ENCODE measurements at regions not wholly inside any gene's neighbourhood (a gene's known extent, or its start where the extent isn't known, plus 50 kb on each side); places are given as distances from the start of the nearest gene placed in this dataset.
"Not testable (repeated sequence)": the region's sequence is repeated elsewhere in the genome, so short reads cannot be mapped to it uniquely, and the experiment has no call there.

DNA sequence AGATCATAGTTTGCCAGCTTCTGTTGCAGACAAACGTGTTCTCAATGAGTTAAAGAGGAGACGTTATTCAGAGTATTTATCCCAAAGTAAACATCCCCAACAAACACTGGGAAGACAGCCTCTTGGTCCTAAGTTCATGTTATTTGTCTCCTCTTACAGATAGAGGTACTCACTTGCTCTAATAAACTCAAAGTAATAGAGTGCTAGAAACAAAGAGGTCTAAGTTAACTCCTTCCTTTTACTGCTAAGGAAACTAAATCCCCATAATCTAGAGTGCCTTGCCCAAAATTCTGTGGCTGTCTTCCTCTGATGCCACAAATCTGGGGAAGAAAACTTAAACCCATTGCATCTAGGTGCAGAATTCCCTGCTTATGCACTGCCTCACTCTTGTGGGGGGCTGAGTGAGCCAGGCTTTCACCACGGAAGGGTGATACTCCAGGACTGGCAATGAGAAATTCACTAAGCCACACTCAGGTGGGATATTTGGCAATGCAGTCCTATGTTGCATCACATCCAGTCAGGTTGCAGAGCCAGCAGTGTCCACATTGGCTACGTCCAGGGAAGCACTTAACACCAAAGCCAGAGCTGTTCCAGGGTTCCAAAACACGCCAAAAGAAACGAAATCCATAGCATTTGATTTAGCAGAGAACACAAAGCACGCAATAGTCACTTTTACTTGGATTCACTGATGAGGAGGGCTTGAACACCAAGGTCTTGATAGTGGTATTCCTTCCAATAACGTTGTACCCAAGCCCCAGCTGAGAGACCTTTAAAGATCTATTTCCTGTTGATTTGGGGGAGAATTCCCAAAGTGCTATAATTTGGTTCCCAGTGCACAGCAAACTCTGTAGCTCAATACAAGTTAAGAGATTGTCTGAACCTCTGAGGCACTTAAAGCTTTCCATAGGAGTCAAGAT lies 81.0 kb upstream of the FOXQ1 start:
- DNase-seq (ENCODE audit: low read depth in 2 of 2), result no peak

DNA sequence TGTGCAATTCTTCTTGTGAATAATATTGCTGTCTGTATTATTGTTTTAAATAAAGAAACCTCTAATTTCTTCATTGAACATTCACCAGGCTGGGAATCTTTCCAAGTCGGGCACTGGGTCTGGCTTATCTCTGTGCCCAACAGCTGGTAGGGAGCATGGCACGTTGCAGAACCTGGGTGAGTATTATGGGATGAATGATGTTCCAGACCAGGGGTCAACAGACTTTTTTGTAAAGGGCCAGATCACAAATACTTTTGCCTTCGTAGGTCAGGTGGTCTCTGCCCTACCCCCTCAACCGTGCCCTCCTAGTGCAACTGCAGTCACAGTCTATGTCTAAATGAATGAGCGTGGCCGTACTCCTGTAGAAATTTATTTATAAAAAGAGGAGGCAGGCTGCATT lies 81.6 kb upstream of the FOXQ1 start:
- no peak for DNase-seq (ENCODE audit: low read depth in 2 of 2)

DNA sequence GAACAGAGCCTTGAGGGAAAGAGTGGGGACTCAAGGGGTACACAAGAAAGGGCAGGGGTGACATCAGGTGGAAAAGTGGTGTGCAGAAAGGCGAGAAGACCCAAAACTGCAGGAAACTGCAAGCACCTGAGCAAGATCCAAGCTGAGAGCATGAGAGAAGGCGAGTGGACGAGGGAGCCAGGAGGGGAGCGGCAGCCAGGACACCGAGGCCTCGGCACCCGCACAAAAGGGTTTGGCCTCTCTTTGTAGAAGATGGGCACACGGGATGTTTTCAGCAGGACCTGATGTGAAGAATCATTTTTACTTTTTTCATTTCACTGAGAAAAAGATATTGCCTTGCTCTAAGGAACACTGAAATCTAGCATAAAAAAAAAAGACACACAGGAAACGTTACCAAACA lies 82.1 kb upstream of the FOXQ1 start:
- DNase-seq (ENCODE audit: low read depth in 2 of 2), result no peak

DNA sequence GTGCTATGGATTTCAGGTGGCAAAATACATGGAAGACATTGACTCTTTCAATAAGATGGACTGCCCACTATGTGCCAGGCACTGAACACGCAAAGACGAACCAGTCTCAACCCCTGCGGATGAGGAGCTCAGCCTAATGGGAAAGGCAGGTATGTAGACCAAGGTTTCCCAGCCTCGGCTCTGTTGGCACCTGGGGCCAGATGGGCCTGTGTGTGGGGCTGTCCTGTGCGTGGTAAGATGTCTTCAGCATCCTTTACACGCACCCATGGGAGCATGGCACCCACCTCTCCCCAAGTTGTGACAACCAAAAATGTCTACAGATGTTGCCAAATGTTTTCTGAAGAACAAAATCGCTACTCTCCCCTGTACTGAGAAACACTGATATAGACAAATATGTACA lies 82.6 kb upstream of the FOXQ1 start:
- DNase-seq (ENCODE audit: low read depth in 2 of 2), result no peak

DNA sequence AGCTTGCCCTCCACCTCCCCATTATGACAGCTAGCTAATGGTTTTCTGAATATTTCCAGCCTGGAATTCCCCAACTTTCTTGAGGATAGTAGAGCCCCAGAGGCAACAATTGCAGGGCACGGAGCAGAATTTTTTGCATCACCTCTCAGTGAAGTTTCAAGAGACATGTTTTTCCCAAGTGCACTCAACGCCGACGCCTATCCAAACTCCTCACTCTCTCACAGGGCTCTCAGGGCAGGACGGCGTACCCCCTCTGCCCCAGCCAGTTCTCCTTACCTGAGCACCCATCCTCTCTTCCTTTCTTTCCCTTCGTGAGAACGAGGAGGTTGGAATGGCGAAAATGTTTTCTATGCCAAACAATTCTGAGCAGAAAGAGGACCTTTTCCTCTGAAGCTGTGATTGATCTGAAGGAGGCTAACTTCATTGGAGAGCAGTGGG lies 83.1 kb upstream of the FOXQ1 start:
- DNase-seq (ENCODE audit: low read depth in 2 of 2), result no peak

DNA sequence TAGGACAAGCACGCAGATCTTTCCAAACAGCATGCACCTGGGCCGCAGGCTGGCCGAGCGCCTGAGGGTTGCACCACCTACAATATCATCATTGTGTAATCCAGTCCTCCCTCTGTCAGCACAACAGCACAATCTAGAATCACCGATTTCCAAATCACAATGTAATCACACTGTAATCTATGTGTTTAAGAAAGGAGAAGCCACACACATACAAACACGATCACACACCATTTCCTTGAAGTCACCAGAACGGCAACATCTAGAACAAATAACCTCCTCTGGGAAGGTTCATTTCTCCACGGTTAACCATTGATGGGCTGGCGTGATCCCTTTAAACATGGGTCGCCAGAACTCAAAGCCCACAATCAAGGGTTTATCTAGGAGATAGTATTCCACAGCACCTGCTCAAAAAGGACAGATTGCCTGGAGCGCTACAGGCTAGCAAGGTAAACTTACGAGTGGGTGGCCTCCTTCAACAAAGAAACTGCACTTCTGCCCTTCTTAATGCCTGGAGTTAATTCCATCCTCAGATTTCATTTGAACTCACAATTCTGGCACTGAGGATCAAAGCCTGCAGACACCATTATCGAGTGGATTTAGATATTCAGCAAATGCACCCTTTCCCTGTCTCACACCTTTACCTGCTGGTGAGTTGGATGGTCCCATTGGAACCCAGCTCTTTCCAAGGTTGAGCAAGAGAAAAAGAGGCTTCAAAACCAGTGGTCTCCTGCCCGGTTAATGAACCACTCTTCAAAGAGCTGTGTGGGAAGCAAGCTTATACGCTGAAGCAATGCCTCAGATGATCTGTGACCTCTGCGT lies 83.8 kb upstream of the FOXQ1 start:
- DNase-seq (ENCODE audit: low read depth in 2 of 2), result no peak

DNA sequence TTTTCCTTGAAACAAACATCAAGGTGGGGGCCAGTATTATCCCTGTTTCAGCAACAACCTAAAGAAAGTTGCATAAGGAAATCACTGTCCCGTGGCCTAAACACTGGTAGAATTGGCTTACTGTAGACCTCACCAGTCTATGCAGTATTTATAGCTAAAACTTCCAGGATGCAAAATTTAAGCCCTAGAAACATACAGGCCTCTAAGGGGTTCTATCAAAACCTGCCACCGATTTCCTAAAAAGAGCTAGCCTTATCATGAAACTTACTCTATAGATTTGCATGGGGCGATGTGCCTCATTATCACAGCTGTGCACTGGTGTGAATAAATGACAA lies 84.3 kb upstream of the FOXQ1 start:
- DNase-seq (ENCODE audit: low read depth in 2 of 2), result no peak

DNA sequence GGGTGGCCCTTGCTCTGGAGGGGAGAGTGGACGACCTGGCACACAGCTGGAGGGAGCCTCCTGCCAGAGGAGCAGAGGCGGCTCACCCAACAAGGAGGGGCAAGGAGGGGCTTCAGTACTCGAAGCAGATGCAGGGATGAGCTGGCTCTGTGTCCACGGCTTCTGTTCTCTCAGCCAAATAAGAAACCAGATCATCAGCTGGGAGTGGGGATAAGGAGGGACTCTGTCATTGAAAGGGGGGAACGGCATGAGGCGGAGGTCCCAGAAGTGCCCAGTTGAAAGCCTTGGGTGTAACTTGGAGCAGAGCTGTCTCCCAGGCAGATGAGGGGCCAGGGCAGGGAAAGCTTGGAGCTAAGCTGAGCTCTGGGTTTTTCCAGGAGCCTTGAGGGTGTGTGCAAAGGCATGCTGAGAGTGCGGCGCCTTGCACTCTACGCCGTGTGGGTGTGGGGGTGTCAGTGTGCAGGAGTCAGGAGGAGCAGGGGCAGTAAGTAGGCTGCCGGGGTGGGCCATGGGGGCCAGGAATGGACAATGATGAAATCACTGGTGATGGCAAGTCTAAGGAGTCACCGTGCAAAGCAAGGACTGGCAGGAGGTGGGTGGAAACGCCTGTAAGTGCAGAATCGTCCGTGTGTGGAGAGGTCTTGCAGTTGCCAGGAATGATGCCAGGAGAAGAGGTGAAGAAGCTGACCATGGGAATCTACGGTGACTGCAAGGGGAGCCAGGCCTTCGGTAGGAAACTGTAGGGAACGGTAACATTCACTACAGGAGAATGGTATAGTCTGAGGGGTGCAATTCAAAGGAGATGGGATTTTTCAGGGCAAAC lies 85.4 kb upstream of the FOXQ1 start:
- DNase-seq (ENCODE audit: low read depth in 2 of 2), result no peak

DNA sequence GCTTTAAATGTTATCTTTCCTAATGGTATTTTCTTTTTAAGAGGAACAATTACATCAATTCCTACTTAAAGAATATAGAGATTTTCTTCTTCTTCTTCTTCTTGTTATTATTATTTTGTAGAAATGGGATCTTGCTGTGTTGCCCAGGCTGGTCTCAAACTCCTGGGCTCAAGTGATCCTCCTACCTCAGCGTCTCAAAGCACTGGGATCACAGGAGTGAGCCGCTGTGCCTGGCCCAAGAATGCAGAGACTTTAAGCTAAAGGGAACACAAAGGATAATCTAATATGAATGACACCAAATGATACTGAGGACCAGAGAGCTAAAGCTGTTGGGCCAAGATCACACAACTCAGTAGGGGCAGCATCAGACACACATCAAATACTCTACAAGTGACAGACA lies 87.4 kb upstream of the FOXQ1 start:
- no peak for DNase-seq (ENCODE audit: low read depth in 2 of 2)

DNA sequence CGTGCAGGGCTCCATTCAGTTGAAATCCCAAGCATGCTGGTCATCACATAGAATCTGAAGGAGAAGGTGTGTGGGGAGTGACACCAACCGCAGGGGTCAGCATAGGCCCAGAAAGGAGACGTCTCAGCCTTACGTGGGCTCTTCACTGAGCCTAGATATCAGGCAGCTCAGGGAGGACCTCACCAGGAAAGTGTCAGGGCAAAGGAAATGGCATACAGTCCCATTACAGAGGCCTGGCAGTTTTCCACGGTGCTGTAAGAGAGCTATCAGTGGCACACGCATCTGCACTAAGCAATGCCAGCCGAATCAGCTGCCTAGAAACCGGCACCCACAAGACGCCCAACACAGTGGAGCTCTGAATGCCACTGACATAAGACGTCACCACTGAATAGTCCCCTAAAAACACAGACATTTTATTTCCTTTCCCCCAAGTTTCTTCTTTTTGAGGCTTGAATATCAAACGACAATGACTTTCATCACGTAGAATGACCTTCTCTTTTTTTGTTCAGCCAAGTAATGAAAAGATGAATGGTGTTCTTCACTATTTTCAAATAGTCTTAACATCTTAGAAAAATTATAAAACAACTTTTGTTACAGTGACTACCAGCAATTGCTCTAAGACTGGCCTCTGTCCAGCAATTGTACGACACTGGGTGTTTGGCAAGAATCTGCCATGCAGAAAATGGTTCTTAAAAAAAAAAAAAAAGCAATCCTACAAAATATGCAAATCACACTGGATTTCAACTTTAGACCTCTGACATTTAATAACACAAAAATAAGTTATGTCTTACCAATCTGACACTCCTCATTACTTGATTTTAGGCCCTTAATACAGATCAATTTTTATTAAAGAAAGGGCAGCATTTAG lies 88.9 kb upstream of the FOXQ1 start:
- DNase-seq (ENCODE audit: low read depth in 2 of 2), result no peak

DNA sequence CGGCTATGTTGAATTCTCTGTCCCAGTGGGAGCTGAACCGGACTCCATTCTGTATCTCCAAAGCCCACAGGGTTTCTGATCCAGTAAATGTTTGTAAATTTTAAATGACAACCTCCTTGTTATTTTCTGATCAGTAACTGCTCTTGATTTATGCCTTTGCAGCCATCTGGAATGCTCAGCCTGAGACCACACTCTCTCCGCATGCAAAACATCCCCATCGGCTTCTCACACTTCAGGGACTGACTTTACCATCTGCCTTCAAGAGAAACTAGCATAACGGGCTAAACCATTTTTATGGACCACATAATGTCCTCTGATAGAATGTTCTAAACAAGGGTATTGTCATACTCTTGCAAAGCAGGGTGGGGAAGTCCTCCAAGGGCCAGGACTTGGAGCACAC lies 94.5 kb upstream of the FOXQ1 start:
- no peak for DNase-seq (ENCODE audit: low read depth in 2 of 2)

DNA sequence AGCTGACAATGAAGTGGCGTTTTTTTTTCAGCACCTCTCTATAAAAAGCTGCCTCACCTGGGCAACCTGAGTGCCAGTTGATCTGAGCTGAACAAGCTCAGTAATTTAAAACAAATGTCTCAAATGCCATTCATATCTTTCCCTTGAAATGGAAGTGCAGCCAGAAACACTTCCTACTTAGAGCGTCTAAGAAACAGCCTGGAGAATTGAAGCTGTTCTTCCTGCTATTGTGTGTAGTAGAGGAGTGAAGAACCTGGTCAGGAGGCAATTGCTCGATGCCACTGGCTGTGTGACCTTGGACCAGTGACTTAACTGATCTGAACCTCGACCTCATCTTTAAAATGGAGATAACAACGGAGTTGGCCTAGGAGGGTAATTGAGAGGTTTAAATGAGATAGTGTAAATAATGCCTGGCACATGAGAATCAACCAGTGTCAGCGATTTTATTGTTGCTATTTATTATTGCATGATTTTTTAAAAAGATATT lies 95.4 kb upstream of the FOXQ1 start:
- DNase-seq (ENCODE audit: low read depth in 2 of 2), result no peak

DNA sequence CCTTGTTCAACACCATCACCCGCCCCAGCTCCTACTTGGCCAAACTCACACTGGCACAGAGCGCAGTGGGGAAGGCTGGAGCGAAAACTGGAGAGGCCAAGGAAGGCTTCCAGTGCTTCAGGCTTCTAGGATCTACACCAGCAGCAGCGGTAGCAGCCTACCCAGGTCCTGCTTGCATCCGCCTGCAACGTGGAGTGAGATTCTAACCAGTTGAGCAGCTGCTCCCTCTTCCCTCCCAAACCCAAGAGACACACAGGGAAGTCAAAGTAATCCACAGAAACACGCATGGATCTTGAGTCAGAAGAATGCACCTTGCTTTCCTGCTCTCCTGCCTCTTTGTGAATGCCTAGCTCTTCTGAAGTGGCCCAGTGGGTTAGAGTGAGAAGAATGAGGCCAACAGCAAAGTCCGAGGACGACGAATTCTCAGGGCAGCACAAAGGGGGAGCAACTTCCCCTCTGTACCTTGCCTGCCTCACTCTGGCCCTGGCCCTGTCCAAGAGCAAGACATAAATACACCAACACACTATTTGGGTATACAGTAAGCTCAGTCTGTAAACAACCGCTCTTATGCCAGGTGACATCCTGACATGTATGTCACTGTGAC lies 95.9 kb upstream of the FOXQ1 start:
- no peak for DNase-seq (ENCODE audit: low read depth in 2 of 2)

DNA sequence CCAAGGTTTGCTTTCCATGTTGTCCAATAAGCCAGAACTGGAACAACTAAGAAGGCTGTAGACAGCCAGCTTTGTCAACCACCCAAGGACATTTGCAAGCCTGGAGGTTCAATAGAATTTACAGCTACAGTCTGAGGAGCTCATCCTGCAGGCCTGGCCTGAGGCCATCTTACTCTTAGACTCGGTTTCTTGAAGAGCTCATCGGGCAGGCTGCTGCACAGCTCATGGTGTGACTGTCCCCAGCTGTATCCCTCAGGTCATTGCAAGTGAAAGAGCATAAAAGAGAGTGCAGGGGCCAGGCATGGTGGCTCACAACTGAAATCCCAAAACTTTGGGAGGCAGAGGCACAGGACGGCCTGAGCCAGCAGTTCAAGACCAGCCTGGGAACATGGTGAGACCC lies 96.9 kb upstream of the FOXQ1 start:
- DNase-seq (ENCODE audit: low read depth in 2 of 2), result no peak

DNA sequence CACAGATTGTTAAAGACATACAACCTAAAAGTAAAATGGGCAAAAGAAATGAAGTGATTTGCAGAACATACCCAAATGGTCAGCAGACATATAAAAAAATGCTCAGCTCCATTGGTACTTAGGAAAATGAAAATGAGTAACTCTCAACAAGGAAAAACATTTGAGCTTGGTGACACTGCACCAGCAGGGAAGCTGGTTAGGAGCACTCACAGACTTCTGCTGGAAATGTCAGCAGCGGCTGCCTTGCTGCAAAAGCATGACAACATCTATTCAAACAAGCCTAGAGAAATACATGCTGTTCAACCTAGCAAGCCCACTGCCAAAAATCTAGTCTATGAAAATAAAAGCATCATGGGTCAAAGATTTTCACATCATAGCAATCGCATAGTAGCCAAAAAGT lies 99.0 kb upstream of the FOXQ1 start:
- DNase-seq (ENCODE audit: low read depth in 2 of 2), result no peak

DNA sequence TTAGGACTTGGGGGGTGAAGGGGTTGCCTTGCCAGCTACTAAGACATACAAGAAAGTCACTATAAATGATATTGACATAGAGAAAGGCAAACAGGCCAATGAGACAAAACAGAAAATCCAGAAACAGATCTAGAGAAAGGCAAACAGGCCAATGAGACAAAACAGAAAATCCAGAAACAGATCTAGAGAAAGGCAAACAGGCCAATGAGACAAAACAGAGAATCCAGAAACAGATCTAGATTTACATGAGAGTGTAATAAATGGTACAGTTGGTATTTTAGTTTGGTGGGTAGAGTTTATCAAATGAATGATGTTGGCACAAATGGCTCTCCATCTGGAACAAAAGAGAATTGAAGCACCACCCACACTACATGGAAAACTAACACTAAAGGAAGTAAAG lies 99.8 kb upstream of the FOXQ1 start:
- DNase-seq (ENCODE audit: low read depth in 2 of 2), result not testable (repeated sequence)

DNA sequence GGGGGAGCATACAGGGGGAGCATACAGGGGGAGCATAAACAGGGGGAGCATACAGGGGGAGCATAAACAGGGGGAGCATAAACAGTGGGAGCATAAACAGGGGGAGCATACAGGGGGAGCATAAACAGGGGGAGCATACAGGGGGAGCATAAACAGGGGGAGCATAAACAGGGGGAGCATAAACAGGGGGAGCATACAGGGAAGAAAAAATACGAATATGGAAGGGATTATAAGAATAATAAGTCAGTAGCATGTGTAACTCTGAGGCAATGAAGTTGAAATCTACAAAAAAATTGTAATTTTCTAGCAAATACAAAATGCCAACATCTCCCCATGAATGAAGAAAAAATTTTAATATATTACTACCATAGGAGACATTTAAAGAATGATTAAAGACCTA lies 101.3 kb upstream of the FOXQ1 start:
- DNase-seq (ENCODE audit: low read depth in 2 of 2), result not testable (repeated sequence)

DNA sequence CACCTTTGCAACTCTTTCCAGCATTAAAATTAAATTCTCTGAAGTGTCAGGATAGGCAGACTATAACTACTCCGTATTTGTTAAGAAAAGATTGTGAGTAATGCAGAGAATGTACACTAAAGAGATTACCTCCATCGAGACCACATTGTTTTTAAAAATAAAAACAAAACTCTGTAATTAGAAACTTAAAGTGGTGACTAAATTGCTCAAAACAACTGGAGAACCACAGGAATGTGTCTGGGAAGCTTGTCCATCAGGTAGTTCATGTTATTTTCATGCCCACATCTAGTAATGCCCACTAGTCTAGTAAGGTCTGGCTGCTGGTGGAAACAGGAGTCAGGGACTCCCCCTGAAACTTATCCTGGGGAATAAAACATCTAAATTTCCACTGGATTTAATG lies 103.0 kb upstream of the FOXQ1 start:
- no peak for DNase-seq (ENCODE audit: low read depth in 2 of 2)

DNA sequence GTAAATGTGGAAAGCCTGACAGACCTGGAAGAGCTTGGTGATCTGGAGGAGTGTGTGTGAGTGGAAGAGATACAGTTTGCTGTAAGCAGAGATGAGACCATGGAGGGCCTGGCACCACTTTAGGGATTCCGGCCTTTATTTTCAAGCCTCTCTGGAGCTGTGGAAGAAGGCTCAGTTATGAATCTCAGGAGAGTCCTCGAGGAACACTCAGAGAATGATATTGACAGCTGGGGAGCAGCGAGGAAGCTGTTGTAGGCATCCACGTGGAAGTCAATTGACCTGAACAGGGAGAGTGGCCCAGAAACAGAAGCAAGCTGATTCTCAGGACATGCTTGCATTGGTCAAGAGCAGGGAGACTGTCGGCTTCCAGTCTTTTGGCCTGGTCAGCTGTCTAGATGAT lies 108.4 kb upstream of the FOXQ1 start:
- no peak for DNase-seq (ENCODE audit: low read depth in 2 of 2)

DNA sequence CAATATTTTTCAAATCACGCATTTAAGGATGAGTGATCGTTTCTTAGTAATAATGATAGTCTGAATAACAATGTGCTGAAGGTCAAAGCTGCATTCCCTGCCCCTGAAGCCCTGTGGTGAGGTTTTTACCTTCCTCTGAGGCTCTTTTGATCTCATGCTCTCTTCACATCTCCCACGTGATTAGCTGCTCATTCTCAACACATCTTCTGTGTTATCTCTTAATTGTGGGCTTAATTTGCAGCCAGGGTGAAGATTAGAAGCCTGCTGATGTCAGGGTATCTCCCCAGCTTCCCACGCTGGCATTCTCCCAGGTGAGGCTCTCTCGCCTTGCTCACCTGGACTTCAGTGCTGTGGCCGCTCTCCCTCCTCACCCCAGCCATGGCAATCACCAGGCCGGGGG lies 109.7 kb upstream of the FOXQ1 start:
- no peak for DNase-seq (ENCODE audit: low read depth in 2 of 2)

All from stimulated activated CD8-positive, alpha-beta memory T cell treated with anti-CD3 and anti-CD28 coated beads, Interleukin-7, amount 100 ng/mL, for 4 hours (primary cell).